Stimulated activated CD8-positive, alpha-beta memory T cell treated with anti-CD3 and anti-CD28 coated beads, Interleukin-15, amount 100 ng/mL, for 4 hours (primary cell): ENCODE measurements at regions not wholly inside any gene's neighbourhood (a gene's known extent, or its start where the extent isn't known, plus 50 kb on each side); places are given as distances from the start of the nearest gene placed in this dataset.

Experiments used
- DNase-seq, 2 donors: peaks; one replicate each; pipeline ENCODE4 v3.0.0-alpha.2; 2020; ENCODE audit warnings: low read depth in 2 of 2

DNA sequence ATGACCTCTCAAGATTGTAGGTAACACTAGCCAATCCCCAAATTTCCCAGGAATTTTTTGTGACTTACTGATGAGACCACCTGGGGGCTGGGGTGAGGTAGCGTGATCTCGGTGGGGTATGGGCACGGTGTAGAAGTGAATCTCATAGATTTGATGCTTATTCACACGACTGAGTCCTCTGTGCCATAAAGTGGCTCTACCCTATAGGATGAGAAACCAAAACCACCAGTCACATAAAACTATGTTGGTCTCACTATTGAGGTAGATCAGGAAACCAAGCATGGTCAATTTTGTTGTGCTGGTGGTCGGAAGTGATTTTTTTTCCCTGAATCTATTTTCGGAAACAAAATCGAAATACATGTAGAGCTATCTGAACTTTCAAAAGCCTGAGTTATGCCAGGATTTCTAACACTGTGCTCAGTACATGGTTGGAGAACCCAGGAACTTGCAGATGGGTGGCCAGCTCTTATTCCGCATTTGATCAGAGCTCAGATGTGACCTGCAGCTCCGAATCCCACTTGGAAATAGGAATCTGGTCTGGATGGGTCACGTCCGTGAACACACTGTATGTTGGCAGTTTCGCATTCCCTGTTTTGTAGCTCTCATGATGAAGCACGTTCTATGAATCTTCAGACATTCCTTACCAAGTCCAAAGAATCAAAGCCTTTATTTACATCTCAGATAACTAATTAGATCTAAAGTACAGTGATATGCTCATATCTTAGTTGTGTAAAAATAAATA is 261.5 kb downstream of the KLF6 start:
- DNase-seq = no peak

DNA sequence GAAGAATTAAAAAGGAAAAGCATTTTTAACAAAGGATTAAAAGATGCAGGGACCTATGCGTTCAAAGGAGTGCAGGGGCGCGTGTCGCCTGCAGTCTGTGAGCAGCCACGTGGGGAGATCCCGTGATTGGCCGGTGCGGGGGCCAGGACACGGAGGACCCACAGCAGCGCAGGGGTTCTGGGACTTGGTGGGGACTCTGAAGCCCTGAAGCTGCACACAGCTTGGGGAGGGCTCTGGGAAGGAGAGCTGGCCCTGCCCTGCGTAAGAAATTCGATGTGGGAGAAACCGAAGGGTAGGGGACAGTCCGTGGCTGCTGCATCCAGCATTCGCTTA is 268.1 kb downstream of the KLF6 start:
- DNase-seq = no peak

DNA sequence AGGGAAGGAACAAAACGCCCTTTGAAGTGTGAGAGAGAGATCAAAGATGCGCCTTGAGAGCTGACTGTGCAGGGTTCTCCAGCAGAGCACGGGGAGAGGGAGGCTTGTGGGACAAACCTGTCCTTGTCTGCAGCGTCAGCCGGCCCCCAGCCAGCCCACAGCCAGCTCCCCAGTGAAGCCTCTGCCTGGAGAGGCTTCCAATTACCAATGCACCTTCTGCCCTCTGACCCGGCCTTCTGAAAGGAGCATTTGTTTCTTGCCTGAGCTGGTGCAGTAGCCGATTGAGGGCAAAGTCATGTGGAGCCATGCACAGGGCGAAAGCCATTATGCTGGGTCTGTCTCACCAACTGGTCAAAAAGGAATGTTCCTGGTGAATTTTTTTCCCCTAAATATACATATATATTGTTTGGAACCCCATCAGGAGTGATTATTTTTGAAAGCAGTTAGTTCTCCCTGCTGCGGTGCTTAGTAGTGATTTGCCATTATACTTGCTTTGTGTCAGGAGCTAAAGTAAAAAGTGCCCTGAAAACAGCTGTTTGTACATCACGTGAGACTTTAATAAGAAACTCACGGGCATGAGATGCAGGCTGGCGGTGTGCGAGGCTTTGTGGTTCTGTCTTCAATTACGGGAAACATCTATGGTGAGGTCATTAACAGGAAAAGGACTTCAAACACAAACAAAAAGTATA is 268.6 kb downstream of the KLF6 start:
- DNase-seq = no peak

DNA sequence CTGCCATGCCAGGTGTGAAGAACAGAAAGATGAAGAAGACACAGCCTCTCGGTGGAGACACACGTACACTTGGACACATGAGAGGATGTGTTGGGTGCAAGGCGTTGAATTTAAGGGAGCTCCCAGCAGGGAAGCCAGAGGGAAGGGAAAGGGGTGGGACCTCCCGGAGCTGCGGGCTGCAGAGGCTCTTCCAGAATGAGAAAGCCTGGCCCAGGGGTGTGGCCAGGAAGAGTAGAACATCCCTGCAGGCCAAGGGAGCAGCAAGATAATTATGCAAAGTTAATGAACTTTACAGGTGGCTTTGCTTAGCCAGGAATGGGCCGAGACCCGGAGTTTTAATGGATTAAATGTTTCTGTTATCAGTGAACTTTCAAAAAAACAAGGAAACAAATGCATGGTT is 270.3 kb downstream of the KLF6 start:
- no peak for DNase-seq

DNA sequence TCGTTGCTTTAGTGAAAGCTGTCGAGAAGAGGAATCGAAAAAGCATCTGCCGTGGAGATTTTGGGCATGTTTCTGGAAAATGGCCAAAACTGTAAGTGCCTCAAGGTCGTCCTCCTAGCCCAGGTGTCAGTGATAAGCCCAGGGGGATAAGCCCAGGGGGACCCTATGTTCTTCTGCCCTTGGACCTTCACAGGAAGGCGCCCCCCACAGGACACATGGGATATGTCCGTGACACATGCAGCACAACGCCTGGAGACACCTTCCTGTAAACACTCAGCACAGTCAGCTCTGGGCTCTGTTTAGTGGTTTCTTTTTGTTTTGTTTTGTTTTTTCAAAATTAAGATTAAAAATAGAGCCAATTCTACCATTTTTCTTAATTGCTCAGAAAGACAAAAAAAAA is 272.7 kb downstream of the KLF6 start:
- DNase-seq = no peak

DNA sequence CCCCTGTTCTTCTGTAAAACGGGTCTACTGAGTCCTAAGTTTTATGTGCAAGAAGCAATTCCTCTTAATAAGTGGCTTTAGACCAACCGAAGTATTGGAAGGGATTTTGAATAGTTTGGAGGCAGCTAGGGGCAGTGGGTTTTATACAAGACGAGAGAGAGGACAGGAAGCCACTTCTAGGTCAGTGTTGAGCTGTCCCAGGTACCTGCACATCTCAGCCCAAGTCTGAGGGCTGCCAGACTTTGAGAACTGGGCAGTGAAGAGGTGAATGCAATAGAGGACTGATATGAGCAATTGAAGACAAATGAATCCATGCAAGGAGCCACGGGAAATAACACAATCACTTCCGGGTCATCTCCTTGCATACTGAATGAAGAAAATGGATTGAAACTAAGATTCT is 273.5 kb downstream of the KLF6 start:
- no peak for DNase-seq

DNA sequence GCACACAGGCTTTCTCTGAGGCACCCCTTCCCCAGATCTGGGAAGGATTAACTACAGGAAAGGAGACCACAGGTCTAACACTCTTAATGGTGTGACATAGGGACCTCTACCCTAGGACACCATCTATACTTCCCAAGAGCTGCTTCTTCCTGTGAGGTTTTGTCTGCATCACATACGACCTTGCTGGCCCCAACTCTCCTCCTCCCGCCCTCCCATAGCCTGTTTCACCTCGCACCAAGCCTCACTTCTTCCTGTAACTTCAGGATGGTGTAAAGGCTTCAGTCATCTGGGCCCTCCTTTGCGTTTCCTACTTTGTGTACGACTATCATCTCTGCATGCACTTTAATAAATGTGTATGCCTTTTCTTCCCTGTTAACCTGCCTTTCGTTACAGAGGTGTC is 274.3 kb downstream of the KLF6 start:
- DNase-seq = no peak

DNA sequence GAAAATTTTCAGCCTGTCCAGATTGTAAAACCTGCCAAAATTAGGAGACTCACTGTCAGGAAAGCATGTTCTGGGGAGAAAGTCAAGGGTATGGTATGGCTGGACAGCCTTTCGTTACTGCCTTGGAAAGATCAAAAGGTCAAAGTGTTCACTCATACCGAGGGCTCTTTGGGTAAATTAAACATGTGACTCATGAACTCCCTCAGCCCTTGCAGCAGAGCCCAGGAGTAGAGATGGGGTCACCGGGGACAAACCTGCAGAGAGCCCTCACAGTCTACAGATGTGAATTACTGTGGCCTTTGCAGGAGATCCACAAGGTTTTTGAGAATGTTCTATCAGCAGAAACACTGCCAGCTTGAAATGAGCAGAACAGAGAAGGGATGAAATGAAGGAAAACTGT is 275.7 kb downstream of the KLF6 start:
- DNase-seq = no peak

DNA sequence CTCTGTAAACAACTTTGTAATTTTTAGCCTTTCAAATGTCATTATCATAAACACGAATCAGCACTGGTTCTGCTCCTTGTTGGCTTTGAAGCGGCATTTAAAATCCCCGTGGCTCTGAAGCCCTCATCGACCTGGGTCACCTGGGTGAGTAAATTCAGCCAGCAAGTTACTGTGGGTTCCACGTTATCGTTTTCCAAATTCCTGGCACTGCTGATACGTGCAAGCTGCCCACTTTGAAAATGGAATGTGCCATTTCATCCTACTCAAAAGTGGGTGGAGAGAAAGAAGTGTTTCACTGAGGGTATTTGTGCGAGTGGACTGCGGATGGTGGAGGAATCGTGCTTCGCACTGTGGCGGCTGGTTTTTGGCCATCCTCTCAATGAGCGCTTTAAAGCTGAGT is 281.7 kb downstream of the KLF6 start:
- no peak for DNase-seq

DNA sequence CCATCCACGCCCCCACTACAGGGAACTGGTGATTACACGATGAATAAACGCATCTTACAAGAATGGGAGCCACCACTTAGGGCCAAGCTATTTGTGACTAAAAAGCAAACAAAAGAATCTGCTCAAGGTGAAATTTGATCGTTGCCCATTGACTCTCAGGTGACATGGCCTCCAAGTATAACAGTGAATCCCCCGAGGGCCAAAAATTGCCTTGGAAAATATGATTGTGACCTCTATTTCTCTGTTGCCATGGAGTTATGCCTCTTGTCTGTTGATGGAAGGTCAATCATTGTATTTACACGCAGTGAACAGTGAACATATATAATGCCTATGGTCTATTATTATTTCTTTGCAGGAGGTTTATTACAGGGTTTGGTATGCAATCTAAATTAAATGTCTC is 282.3 kb downstream of the KLF6 start:
- no peak for DNase-seq

DNA sequence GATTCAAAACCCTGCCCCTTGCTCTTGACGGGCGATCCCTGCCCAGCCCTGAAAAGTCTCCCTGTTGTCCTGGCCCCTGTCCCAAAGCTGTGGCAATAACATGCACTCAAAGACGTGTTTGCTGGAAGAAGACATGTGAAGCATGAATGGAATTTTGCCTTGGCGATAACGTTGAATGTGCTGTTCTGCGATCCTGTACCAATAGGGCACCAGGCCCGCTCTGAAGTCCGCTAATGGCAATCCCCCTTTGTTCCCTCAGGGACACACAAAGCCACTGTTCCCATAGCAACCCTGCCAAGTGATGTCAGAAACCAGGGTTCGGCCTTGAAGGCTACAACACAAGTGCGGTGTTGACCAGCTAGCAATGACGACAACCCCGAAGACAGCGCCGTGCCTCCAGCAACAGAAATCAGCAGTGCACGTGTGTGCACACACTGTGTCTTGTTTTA is 284.6 kb downstream of the KLF6 start:
- no peak for DNase-seq

DNA sequence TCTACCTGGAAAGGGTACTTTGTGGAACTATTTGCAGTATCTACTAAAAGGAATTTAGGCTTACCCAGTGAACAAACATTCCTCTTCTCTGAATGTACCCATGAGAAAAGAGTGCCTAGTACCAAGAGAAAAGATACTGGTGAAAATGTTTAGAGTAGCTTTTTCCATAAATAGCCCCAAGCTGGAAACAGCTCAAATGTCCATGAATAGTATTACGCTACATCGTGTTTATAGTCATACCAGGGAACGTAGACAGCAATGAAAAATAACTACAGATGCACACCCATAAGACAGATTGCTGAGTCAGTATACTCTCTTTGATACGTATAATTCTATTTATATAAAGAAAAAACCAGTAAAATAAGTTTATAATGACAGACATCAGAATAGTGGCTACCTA is 285.9 kb downstream of the KLF6 start:
- DNase-seq = no peak

DNA sequence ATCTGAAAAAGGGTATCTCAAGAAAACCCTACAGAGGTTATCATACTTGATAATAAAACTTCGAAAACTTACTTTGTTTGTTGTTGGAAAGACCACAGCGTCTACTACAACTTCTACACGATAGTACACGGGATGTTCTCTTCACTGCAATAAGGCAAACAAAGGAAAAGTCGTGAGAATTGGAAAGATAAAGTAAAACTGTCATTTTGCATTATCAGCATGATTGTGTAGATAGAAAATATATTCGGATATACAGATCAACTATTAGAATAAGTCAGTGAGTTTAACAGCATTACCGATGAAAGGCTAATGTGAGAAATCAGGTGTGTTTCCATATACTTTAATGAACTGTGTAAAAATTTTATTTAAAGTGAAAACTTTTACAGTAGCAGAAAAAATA is 287.4 kb downstream of the KLF6 start:
- DNase-seq = no peak

DNA sequence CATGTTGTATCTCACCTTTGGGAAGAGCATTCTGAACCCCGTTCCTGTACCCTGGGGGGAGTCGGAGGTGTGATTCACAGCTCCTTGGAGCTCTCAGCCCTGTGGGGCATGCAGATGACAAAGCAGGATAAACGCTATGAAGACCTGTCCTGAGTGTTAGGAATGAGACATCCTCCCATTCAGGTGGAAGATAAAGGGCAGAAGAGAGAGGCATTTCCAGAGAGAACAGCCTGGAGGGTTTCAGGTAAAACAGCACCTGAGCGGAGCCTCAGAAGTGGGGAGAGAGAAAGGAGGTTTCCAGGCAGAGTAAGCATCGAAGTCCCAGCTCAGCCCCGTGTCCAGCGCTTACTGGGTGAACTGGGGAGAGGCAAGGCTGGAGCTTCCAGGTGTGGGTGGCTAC is 288.9 kb downstream of the KLF6 start:
- DNase-seq = no peak

DNA sequence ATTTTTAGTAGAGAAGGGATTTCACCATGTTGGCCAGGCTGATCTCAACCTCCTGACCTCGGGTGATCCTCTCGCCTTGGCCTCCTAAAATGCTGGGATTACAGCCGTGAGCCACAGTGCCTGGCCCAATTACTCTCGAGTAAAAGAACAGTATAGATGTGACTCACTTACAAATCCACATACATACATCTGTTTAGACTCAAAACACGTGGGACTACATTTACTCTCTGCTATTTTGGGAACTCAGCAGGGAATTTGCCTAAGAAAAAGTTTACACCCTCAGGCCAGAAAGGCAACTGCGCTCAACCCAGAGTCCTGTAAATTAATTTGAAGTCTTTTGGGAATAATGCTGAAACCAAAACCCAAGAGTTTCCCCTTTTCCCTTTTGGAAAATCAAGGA is 289.7 kb downstream of the KLF6 start:
- no peak for DNase-seq

DNA sequence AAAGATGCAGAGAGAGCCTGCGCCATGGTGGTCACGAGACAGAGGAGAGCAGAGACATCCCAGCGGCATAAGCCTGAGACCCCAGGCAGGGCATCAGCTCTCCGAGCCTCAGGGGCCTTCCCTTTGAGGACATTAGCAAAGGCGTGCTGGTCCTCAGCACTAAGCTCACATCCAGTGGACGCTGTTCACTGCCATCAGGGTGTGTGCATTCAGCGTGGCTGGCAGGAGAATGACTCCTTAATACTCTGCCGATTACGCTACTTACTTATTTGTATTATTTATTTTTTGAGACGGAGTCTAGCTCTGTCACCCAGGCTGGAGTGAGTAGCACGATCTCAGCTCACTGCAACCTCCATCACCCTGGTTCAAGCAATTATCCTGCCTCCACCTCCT is 290.2 kb downstream of the KLF6 start:
- no peak for DNase-seq

DNA sequence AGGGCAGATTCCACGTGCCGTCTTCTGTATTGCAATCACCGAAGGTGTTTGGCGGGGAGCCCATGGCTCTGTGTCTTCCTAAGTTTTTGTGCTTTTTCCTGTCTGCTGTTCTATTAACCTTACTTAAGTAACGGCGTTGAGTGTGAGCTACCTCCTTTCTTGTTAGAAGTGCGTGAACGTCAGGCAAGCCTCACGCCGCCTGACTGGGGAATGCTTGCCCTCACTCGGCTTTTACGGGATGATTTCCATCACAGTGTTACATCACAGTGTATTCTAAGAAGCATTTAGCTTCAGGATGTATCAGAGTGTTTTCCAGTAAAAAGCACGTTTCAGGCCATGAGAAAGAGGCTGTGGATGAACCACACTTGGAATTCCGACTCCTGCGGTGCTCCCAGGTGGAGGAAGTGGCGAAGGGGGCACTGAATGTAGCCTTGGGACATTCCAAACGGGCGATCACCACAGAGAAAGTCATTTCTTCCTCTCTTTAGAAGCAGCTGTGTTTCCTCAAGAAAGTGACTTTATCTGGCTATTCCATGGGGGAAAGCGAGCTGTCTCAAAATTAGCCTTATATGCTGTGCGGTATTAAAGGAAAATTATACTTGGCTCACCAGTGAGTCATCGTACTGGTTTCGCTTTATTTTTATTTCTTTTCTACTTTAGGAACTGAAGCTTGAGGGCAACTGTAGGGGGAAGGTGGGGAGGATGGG is 290.7 kb downstream of the KLF6 start:
- DNase-seq = no peak

DNA sequence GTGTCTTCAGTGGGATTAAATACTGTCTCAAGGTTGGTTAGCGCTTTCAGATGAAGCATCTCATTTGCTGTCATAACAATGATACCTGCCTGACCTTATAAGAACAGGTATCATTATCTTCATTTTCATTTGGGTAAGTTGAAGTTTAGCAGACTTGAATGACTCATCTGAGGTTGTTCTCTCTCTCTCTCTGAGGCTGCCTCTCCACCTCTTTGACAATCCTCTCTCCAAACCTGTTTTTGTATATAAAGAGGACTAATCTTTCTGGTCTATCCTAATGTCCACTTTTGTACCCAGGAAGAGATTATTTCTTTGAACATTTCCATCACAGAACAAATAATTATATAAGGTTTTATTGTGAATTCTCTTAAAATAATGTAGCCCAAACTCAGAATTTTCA is 291.4 kb downstream of the KLF6 start:
- DNase-seq = no peak

DNA sequence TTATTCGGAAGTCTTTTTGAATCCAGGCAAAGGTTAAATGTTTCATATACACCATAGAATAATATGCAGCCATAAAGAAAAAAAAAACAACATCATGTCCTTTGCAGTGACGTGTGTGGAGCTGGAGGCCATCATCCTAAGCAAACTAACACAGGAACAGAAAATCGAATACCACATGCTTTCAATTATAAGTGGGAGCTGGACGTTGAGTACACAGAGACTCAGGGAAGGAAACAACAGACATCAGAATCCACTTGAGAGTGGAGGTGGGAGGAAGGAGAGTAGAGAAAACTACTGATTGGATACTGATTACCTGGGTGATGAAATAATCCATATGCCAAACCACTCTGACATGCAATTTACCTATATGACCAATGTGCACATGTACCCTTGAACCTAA is 293.4 kb downstream of the KLF6 start:
- DNase-seq = no peak

DNA sequence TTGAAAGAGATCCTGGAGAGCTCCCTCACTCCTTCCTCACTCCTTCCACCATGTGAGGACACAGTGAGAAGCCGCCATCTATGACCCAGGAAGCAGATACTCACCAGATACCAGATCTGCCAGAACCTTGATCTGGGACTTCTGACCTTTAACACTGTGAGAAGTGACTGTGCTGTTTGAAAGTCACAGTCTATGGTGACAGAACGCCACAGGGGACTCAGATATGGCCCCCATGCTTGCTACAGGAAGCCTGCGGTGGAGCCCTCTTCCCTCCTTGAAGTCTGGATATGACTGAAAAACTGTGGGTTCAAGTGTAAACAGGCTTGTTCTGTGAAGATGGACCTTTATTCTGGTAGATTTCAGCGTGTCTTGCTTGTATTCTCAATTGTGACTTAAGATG is 297.8 kb downstream of the KLF6 start:
- no peak for DNase-seq

DNA sequence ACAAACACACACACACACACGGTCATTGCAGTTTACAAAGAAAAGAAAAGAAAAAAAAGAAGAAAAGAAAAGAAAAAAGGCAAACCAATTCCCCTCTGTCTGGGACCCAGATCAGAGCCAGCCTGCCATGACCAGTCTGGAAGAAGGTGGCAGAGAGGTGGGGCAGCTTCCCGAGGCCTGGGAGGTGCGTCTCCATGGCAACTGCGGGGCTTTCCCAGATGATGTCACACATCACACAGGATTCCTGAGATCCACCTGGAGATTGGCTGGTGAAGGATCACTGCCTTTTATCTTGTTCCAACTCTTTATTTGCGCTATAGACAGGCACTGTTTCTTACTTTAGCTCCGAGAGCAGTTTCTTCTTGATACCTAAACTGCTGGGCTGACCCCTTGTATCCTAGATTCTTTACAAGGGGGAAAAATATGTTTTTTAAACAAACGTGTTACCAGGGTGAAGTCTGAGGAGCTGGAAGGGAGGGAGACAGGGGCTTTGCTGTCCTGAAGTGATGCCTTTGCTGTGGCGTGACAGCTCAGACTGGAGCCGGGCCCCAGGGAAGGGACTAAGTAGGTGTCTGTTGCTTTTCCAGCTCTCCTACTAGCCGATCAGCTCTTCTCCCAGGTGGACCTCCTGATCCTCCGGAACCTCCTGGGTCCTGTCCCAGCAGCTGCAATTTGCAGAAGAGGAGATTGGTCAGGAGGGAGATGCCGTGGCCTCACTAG is 298.5 kb downstream of the KLF6 start:
- DNase-seq = no peak

DNA sequence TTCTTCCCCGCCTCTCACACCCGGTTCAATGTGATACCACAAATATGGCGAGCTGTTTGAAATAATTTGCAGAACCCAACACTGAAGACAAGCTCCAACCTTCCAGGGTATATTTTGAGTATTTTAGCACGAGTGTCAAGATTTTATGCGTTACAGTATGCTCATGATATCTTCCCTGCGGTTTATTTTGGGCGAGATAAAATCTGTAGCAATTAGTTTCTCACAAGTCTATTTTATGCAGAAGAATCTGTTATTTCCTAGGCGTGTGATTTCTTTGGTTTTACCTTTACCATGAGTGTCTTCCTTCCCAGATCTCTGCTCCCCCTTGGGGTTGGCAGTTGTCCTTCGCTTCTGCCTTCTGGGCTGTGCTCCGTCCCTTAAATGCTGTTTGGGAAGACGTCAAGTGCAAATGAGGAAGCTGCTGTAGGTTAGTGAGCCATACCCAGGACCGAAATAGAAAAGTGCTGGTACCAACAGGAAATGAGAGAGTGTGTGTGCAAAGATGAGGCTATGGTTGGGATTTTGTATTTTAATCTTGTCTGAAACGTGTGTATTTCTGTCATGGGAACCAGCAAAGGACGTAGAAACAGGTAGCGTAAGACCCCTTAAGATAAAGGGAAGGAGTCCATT is 299.8 kb downstream of the KLF6 start:
- DNase-seq = no peak
